Loucy (cell line): ENCODE measurements at regions not wholly inside any gene's neighbourhood (a gene's known extent, or its start where the extent isn't known, plus 50 kb on each side); places are given as distances from the start of the nearest gene placed in this dataset.

ENCODE experiments used
- EZH2phosphoT487 ChIP-seq: fragments of 200-600 bp; IDR thresholded peaks from 2 replicates; pipeline ENCODE4 v1.6.1; 2018; ENCODE audit warnings: antibody characterized with exemption, mild to moderate bottlenecking, moderate library complexity, borderline replicate concordance
- TF ChIP-seq, protein P1 (sequence below): fragments of 200-600 bp; sonication (generic); conservative IDR thresholded peaks from 2 replicates; pipeline ENCODE4 v1.5.1; 2014; ENCODE audit warnings: mild to moderate bottlenecking, antibody characterized with exemption, low read length

DNA sequence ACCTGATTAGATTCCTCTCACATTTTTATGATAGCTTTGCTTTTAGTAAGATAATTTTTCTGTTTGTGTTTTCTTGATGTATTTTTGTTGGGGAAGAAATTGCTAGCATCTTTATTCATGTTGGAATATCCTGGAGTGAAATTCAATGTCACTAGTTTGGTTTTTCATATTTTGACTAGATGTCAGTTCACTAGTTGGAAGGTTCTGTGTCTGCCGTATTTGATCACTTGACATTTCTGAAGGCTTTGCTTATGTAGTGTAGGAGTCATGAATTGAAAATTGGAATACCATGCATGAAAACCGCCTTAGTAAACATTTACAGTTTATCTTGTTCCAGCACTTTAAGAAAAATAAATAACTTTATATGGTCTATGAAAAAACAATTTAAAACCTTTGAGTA is 348.4 kb downstream of the AASDHPPT start:
- TF ChIP-seq, protein P1, sequence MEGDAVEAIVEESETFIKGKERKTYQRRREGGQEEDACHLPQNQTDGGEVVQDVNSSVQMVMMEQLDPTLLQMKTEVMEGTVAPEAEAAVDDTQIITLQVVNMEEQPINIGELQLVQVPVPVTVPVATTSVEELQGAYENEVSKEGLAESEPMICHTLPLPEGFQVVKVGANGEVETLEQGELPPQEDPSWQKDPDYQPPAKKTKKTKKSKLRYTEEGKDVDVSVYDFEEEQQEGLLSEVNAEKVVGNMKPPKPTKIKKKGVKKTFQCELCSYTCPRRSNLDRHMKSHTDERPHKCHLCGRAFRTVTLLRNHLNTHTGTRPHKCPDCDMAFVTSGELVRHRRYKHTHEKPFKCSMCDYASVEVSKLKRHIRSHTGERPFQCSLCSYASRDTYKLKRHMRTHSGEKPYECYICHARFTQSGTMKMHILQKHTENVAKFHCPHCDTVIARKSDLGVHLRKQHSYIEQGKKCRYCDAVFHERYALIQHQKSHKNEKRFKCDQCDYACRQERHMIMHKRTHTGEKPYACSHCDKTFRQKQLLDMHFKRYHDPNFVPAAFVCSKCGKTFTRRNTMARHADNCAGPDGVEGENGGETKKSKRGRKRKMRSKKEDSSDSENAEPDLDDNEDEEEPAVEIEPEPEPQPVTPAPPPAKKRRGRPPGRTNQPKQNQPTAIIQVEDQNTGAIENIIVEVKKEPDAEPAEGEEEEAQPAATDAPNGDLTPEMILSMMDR: no peak
- TF ChIP-seq EZH2phosphoT487: no peak
